ENCODE measurements at regions not wholly inside any gene's neighbourhood (a gene's known extent, or its start where the extent isn't known, plus 50 kb on each side); places are given as distances from the start of the nearest gene placed in this dataset.

DNA sequence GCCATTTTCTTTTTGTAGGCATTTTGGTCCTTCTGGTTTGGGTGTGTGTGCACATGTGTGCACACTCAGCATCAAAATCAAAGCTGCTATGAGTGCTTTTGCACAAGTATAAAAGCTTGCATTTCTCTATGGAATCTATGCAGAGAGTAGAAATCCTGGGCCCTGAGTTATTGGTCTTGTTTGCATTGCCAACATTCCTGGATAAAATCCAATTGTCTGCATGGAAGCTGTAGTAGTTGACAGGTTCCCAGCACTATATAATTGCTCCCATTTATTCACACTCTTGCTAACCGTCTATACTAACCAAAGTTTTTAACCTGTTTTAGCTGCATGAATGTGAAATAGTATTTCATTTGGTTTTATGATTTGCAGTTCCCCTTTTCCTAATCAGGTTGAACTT is 277.0 kb downstream of the FOXA2 start:
- TF ChIP-seq POLR2A (IDR thresholded peaks at IDR 0.05) = no peak
- TF ChIP-seq, protein P1, sequence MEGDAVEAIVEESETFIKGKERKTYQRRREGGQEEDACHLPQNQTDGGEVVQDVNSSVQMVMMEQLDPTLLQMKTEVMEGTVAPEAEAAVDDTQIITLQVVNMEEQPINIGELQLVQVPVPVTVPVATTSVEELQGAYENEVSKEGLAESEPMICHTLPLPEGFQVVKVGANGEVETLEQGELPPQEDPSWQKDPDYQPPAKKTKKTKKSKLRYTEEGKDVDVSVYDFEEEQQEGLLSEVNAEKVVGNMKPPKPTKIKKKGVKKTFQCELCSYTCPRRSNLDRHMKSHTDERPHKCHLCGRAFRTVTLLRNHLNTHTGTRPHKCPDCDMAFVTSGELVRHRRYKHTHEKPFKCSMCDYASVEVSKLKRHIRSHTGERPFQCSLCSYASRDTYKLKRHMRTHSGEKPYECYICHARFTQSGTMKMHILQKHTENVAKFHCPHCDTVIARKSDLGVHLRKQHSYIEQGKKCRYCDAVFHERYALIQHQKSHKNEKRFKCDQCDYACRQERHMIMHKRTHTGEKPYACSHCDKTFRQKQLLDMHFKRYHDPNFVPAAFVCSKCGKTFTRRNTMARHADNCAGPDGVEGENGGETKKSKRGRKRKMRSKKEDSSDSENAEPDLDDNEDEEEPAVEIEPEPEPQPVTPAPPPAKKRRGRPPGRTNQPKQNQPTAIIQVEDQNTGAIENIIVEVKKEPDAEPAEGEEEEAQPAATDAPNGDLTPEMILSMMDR (IDR thresholded peaks at IDR 0.05) = no peak

Measured in body of pancreas (tissue), 4 donors.